ENCODE measurements at regions not wholly inside any gene's neighbourhood (a gene's known extent, or its start where the extent isn't known, plus 50 kb on each side); places are given as distances from the start of the nearest gene placed in this dataset.
A peak's percentile ranks its signal among the peaks of the same experiment; 100 is the strongest.

DNA sequence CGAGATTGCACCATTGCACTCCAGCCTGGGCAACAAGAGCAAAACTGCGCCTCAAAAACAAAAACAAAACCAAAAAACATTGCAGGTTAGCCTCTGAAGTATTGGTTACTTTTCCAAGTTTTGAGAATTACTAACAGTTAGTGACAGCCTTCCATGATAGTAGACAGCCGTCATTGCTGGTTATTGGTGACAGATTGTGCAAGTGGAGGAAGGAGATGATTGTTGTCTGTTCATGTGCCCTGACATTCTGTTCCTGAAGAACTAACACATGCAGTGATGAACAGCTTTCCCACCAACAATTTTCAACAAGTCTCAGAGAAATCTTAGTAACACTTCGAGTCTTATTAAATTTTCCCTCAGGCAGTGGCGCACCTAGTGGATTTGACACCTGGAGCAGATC lies 89.3 kb upstream of the NAP1L1 start:
- peaks cover 3% of the 10 kb centered on the region for H3K27me3 ChIP-seq (ENCODE audit: control insufficient read depth, insufficient read depth, low read length)
- CTCF ChIA-PET = no interaction called here
- POLR2A ChIA-PET = interaction anchor here (0.6 kb wide), 1 partner anchor 98 kb away, joined by 7 read pairs; no protein-coding TSS in a partner anchor
- H3K9me3 ChIP-seq (ENCODE audit: control insufficient read depth, insufficient read depth, low read length) = no peaks in the 10 kb centered on the region
- H3K4me3 ChIP-seq (ENCODE audit: low read depth, low read length) = no peak overlapping the region
- TF ChIP-seq, protein P1, sequence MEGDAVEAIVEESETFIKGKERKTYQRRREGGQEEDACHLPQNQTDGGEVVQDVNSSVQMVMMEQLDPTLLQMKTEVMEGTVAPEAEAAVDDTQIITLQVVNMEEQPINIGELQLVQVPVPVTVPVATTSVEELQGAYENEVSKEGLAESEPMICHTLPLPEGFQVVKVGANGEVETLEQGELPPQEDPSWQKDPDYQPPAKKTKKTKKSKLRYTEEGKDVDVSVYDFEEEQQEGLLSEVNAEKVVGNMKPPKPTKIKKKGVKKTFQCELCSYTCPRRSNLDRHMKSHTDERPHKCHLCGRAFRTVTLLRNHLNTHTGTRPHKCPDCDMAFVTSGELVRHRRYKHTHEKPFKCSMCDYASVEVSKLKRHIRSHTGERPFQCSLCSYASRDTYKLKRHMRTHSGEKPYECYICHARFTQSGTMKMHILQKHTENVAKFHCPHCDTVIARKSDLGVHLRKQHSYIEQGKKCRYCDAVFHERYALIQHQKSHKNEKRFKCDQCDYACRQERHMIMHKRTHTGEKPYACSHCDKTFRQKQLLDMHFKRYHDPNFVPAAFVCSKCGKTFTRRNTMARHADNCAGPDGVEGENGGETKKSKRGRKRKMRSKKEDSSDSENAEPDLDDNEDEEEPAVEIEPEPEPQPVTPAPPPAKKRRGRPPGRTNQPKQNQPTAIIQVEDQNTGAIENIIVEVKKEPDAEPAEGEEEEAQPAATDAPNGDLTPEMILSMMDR (IDR thresholded peaks at IDR 0.05; ENCODE audit: low read depth, low read length) = no peak
- H3K27ac ChIP-seq (ENCODE audit: low read depth, low read length) = no peak overlapping the region
- no peak for DNase-seq (ENCODE audit: low read depth, low spot score)

DNA sequence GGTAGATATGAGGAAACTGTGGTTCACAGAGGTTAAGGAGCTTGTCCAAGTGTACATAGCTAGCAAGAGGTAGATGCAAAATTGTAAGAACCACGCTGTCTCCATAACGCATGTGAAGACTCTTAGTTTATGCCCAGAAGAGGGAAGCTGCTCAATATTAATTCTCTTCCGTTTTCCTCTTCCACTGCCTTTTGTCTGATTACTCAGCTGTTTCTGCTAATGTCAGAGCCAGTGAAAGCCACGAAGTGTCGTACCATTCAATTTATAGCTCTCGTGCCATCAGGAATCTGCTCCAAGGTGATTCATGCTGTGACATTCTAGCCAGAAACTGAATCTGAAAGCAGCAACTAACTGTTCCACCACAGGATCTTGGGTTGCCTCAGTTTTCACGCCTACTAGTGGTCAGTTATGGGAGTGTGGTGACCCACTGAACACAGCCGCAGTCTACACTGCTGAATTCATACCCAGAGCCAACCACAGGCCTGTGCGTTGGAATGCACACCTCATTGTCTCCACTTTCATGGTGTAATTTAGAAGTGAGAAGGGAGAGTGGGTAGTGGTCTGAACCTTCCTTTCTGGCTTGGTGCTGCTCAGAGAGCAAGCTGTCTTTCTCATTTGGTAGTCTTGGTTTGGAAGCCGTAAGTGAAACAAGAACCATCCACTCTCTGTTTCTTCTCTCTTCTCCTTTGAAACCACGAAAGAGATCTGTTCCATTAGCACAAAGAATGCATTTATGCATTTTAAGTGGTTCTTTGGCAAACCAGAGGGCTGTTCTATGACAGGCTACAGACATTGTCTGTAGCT lies 74.2 kb upstream of the NAP1L1 start:
- H3K27ac ChIP-seq (ENCODE audit: low read depth, low read length) = no peak overlapping the region
- H3K27me3 ChIP-seq (ENCODE audit: control insufficient read depth, insufficient read depth, low read length) = no peaks in the 10 kb centered on the region
- TF ChIP-seq, protein P1 (IDR thresholded peaks at IDR 0.05; ENCODE audit: low read depth, low read length) = peak; percentile 64
- POLR2A ChIA-PET = no interaction called here
- no peaks in the 10 kb centered on the region for H3K9me3 ChIP-seq (ENCODE audit: control insufficient read depth, insufficient read depth, low read length)
- peak; percentile 21 for DNase-seq (ENCODE audit: low read depth, low spot score)
- CTCF ChIA-PET = interaction anchor here (0.6 to 2.0 kb wide), 14 partner anchors 11 to 189 kb away, joined by 3 to 11 read pairs (median 4); partner anchors contain the start of gene BBS10
- H3K4me3 ChIP-seq (ENCODE audit: low read depth, low read length) = no peak overlapping the region

DNA sequence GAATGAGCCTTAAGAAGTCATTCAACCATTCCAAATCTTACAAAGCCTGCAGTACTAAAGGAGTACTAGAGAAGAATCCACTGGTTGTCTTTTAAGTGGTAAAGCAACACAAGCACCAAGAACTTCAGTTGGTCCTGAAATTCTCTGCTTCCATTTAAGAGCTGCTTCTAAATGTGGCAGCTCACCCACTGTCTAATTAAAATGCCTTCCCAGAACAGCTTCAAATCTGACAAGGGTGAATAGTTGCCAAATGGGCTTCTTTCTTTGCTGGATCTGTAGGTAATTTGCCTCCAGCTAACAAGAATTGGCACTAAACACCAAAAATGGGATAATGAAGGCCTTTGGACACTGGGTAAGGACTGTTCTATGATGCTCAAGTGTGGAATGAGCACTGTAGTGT lies 72.2 kb upstream of the NAP1L1 start:
- H3K27me3 ChIP-seq (ENCODE audit: control insufficient read depth, insufficient read depth, low read length) = no peaks in the 10 kb centered on the region
- CTCF ChIA-PET = no interaction called here
- H3K9me3 ChIP-seq (ENCODE audit: control insufficient read depth, insufficient read depth, low read length) = no peaks in the 10 kb centered on the region
- H3K4me3 ChIP-seq (ENCODE audit: low read depth, low read length) = no peak overlapping the region
- POLR2A ChIA-PET = interaction anchor here (0.5 kb wide), 1 partner anchor 16 kb away, joined by 8 read pairs; no protein-coding TSS in a partner anchor
- H3K27ac ChIP-seq (ENCODE audit: low read depth, low read length) = no peak overlapping the region
- TF ChIP-seq, protein P1 (IDR thresholded peaks at IDR 0.05; ENCODE audit: low read depth, low read length) = no peak
- no peak for DNase-seq (ENCODE audit: low read depth, low spot score)

DNA sequence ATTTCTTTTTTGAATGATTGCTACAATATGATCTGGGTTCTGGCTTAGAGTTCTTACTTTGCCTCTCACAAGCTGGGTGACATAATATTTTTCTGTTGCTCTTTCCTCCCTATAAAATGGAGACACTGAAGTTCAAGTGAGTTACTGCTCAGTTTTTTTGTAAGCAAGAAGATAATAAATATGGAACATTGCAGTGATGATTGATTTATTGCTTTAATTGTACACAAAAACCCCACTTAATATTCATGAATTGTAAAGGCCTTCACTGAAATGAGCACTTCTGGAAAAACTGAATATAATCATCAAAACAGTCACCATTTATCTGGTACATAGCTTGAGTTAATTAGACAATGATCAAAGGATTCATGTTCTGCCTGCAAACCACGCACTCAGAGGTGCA lies 71.8 kb upstream of the NAP1L1 start:
- ChIA-PET CTCF (interaction anchor here (1.0 kb wide), 1 partner anchor 431 kb away, joined by 3 read pairs; no protein-coding TSS in a partner anchor), POLR2A (interaction anchor here (0.5 kb wide), 1 partner anchor 16 kb away, joined by 8 read pairs; no protein-coding TSS in a partner anchor)
- DNase-seq (ENCODE audit: low read depth, low spot score) = no peak
- H3K27ac ChIP-seq (ENCODE audit: low read depth, low read length) = no peak overlapping the region
- no peak overlapping the region for H3K4me3 ChIP-seq (ENCODE audit: low read depth, low read length)
- H3K9me3 ChIP-seq (ENCODE audit: control insufficient read depth, insufficient read depth, low read length) = no peaks in the 10 kb centered on the region
- H3K27me3 ChIP-seq (ENCODE audit: control insufficient read depth, insufficient read depth, low read length) = no peaks in the 10 kb centered on the region
- TF ChIP-seq, protein P1 (IDR thresholded peaks at IDR 0.05; ENCODE audit: low read depth, low read length) = no peak

DNA sequence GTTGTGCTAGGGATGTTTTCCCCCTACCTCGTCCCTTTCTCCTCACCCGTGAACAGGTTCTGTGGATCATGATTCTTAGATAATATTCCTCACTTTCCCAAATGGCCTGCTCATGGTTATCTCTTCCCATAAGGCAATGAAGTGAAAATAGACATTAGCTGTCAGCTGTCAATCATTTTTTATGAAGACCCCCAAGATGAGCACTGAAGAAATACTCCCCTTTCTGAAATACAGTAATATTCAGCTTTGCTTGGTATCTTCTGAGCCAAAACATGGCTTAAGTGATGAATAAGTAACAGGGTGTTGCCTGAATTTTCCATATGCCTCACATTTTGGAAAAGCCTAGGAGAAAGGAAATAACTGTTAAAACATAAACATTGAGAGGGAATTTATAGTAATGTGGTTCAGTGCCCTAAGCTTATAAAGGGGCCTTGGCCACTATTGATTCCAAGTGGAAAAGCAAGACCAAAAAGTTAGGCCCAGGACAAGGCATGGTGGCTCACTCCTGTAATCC lies 70.7 kb upstream of the NAP1L1 start:
- Histone ChIP-seq H3K9me3 (ENCODE audit: control insufficient read depth, insufficient read depth, low read length) (no peaks in the 10 kb centered on the region), H3K4me3 (ENCODE audit: low read depth, low read length) (no peak overlapping the region), H3K27me3 (ENCODE audit: control insufficient read depth, insufficient read depth, low read length) (no peaks in the 10 kb centered on the region), H3K27ac (ENCODE audit: low read depth, low read length) (no peak overlapping the region)
- no peak for DNase-seq (ENCODE audit: low read depth, low spot score)
- POLR2A ChIA-PET = no interaction called here
- CTCF ChIA-PET = interaction anchor here (0.7 to 1.0 kb wide), 2 partner anchors 55 to 432 kb away, joined by 3 to 7 read pairs; no protein-coding TSS in a partner anchor
- TF ChIP-seq, protein P1 (IDR thresholded peaks at IDR 0.05; ENCODE audit: low read depth, low read length) = no peak

All from AG04450 (cell line).